KOPT-K1 (cell line): ENCODE measurements at regions not wholly inside any gene's neighbourhood (a gene's known extent, or its start where the extent isn't known, plus 50 kb on each side); places are given as distances from the start of the nearest gene placed in this dataset.

Source experiments
- H3K27ac ChIP-seq: fragments of 200-600 bp; sonication (generic); 2 replicates; pipeline ENCODE4 v1.5.1; 2016; ENCODE audit warnings: antibody characterized with exemption, mild to moderate bottlenecking, low read depth, low read length; ENCODE audit not compliant: poor library complexity, severe bottlenecking
- H3K36me3 ChIP-seq: fragments of 200-600 bp; sonication (generic); 2 replicates; pipeline ENCODE4 v1.5.1; 2017; ENCODE audit warnings: antibody characterized with exemption, mild to moderate bottlenecking, low read length, moderate library complexity; ENCODE audit not compliant: insufficient read depth
- H3K9me3 ChIP-seq: fragments of 200-600 bp; sonication (generic); 2 replicates; pipeline ENCODE4 v1.5.1; 2017; ENCODE audit warnings: antibody characterized with exemption, low read length, mild to moderate bottlenecking; ENCODE audit not compliant: insufficient read depth, poor library complexity, severe bottlenecking

GRCh38 chr18:41370740-41371139 is 584.3 kb upstream of the PIK3C3 start:
- Histone ChIP-seq H3K36me3 (no peaks in the 10 kb centered on the region), H3K9me3 (no peaks in the 10 kb centered on the region), H3K27ac (no peak overlapping the region)

DNA sequence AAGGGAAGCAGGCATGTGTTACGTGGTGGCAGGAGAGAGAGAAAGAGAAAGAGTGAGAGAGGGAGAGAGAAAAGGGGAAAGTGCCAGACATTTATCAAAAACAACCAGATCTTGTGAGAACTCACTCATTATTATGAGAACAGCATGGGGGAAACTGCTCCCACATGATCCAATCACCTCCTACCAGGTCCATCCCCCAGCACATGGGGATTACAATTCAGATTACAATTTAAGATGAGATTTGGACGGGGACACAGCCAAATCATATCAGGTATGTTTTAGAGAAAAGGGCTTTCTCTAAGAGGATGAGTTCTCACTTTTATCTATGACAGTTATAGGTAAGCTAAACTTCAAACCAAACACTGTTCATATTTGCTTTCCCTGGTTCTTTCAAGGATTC is 597.3 kb upstream of the PIK3C3 start:
- Histone ChIP-seq H3K27ac (no peak overlapping the region), H3K9me3 (no peaks in the 10 kb centered on the region), H3K36me3 (no peaks in the 10 kb centered on the region)

- Histone ChIP-seq H3K27ac (no peak overlapping the region), H3K36me3 (no peaks in the 10 kb centered on the region), H3K9me3 (no peaks in the 10 kb centered on the region)
Observed at GRCh38 chr18:41353777-41354528, 601.1 kb upstream of the PIK3C3 start.

DNA sequence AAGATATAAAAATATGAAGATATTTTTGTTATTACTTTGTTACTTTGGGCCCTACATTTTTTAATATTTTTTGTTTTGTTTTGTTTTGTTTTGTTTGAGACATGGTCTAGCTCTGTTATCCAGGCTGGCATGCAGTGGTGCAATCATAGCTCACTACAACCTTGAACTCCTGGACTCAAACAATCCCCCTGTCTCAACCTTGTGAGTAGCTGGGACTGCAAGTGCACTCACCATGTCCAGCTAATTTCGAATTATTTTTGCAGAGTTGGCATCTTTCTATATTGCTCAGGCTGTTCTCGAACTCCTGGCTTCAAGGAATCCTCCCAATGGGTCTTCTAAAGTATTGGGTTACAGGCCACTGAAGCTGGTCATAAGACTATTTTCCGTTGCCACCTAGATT is 603.6 kb upstream of the PIK3C3 start:
- H3K27ac ChIP-seq: no peak overlapping the region
- no peaks in the 10 kb centered on the region for H3K9me3 ChIP-seq

DNA sequence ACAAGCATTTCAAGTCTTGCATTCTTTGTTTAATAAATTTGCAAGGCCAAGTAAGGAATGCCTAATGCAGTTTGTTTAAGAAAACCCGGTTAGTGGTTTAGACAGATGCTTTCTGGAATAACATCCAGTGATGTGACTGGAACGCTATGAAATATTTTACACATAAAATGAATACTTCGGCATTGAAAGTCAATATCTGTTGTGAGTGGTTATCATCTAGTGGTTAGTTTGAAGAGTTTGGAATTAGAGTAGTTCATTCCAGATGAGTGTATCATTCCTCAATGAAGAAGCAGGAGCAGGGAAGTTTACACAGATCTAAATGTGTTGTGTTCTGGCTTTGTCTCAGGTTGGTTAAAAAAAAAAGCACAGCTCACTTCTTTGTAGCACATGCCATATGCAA is 608.0 kb upstream of the PIK3C3 start:
- Histone ChIP-seq H3K36me3 (no peaks in the 10 kb centered on the region), H3K9me3 (no peaks in the 10 kb centered on the region), H3K27ac (no peak overlapping the region)

More for the DNA sequence above, 603.6 kb upstream of the PIK3C3 start:
- no peaks in the 10 kb centered on the region for H3K36me3 ChIP-seq

DNA sequence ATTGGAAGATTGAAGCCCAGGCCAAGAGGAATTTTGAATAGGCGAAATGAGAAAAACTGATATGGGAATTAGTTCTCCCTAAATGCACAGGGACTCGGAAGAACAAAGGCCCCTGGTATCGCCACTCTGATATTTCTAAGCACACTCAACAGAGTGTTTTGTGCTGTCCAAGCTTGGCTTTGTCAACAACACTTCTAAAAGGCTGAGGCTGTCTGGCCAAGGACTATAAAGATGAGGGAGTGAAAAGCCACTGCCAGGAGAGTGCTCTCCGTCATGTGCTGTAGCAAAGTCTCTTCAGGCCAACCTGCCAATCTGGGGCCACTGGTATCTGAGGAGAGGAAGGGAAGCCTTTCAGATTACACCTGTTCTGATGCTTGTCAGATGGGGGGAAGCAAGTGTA is 611.2 kb upstream of the PIK3C3 start:
- H3K9me3 ChIP-seq: no peaks in the 10 kb centered on the region
- no peaks in the 10 kb centered on the region for H3K36me3 ChIP-seq
- H3K27ac ChIP-seq: no peak overlapping the region

GRCh38 chr18:41338341-41338740 is 616.7 kb upstream of the PIK3C3 start:
- Histone ChIP-seq H3K9me3 (no peaks in the 10 kb centered on the region), H3K27ac (no peak overlapping the region), H3K36me3 (no peaks in the 10 kb centered on the region)

- Histone ChIP-seq H3K9me3 (no peaks in the 10 kb centered on the region), H3K36me3 (no peaks in the 10 kb centered on the region), H3K27ac (no peak overlapping the region)
Observed at GRCh38 chr18:41331661-41332060, 623.4 kb upstream of the PIK3C3 start.

DNA sequence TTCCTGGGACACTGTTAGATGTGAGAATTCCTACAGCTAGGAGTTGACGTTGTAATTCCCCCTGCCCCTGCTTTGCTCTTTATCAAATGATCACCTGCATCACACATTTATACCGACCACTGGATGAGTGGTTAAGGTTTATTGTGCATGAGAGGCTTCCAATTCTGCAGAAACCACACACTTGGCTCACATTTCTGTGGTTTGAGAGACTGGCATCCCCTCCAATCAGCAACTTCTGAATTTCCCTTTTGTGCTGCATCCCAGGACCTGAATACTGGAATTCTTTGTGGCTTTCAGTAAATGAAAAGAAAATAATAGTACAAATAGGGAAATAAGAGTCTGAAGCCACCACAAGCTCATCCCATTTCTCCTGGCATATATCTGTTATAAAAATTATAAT is 628.7 kb upstream of the PIK3C3 start:
- Histone ChIP-seq H3K27ac (no peak overlapping the region), H3K36me3 (no peaks in the 10 kb centered on the region), H3K9me3 (no peaks in the 10 kb centered on the region)

DNA sequence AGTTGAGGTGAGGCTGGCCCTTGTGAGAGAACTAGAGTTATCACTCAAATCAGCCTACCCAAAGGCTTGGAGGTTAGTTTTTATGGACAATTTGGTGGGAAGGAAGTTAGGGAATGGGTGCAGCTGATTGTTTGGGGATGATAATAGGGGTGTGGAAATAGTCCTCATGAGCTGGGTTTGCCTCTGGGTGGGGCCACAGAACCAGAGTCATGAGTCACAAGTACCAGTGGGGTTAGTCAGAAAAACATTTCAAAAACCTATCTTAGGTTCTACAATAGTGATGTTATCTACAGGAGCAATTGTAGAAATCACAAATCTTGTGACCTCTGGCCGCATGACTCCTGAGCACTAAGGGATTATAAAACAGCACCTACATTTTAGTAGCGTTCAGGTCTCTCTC is 630.1 kb upstream of the PIK3C3 start:
- Histone ChIP-seq H3K27ac (no peak overlapping the region), H3K36me3 (no peaks in the 10 kb centered on the region), H3K9me3 (no peaks in the 10 kb centered on the region)

GRCh38 chr18:41324020-41324791 is 630.8 kb upstream of the PIK3C3 start:
- Histone ChIP-seq H3K27ac (no peak overlapping the region), H3K36me3 (no peaks in the 10 kb centered on the region), H3K9me3 (no peaks in the 10 kb centered on the region)

DNA sequence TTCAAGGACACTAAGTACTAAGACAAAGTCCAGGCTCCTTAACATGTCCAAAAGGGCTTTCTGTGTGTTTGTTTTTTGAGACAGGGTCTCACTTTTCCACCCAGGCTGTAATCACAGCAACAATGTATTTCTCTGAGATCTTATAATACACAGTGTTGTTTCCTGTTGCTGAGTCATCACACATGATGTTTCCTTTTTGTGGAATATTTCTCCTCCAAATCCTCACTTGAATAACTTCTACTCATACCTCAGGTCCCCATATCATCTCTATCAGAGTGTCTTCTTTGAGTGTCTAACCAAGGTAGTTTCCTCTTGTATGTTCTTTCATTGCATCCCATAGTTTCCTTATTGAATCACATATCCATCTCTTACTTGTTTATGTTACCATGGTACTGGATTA is 632.0 kb upstream of the PIK3C3 start:
- Histone ChIP-seq H3K9me3 (no peaks in the 10 kb centered on the region), H3K27ac (no peak overlapping the region), H3K36me3 (no peaks in the 10 kb centered on the region)

GRCh38 chr18:41320100-41320499 is 634.9 kb upstream of the PIK3C3 start:
- no peak overlapping the region for H3K27ac ChIP-seq
- H3K36me3 ChIP-seq: no peaks in the 10 kb centered on the region
- H3K9me3 ChIP-seq: no peaks in the 10 kb centered on the region

DNA sequence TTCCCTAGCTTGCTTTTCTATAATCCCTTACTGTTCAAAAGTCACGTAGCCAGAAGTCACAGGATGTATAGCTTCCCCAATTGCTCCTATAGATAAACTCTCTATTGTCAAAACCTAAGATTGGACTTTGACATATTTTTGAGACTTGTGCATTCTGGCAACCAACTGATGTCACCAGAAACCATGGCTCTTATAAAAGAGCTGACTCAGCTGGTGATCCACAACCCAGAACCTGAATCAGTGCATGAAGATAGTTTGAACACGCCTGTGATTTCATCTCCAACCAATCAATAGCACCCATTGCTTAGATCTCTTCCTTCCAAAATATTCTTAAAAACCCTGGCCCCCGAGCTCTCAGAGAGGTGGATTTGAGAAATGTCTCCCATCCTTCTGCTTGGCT is 639.9 kb upstream of the PIK3C3 start:
- Histone ChIP-seq H3K27ac (no peak overlapping the region), H3K36me3 (no peaks in the 10 kb centered on the region), H3K9me3 (no peaks in the 10 kb centered on the region)

DNA sequence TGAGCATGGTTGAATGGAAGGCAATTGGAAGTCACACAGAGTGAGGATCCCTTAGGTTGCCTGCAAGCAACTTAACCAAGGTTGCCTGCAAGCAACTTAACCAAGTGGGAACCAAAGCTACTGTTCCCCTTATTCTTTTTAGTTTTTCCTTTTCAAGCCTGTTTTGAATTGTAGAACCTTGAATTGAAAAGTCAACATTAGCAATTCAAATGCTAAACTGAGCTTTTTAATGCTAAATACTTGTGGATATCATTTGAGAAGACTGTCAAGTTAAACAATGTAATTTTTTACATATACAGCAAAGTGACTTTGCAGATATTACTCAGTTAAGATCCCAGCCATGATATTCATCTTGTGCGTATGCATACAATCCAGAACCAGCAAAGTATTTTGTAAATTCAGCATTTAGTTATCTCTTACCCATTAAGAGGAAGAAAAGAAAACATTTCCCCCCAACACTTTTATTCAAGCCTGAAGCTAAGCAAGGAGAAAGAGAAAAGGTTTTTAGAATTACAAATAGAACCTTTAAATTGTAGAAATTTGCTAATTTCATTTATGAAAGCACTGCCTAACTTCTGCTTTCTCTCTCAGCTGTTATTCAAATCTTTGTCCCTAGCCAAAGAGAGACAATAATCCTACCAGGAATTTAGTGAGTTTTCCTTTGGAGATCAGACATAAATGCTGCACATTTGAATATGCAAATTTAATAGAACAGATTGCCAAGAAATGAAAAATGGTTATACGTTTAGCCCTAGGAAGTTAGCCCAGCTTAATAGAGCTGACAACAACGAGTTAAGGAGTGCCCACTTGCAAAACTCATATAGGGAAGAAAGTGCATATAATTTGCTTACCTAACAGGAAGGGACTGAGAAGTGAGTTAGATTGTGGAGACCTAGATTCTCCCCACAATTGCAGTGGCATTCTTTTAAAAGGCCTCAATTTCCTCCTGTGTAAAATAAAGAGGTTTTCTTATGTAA is 643.2 kb upstream of the PIK3C3 start:
- no peaks in the 10 kb centered on the region for H3K36me3 ChIP-seq
- H3K27ac ChIP-seq: no peak overlapping the region
- no peaks in the 10 kb centered on the region for H3K9me3 ChIP-seq
